Mesothelial cell of epicardium (in vitro differentiated cells): ENCODE measurements at regions not wholly inside any gene's neighbourhood (a gene's known extent, or its start where the extent isn't known, plus 50 kb on each side); places are given as distances from the start of the nearest gene placed in this dataset.
A peak's percentile ranks its signal among the peaks of the same experiment; 100 is the strongest.

Experiments used
- DNase-seq, 2 experiments: peaks; one replicate each; pipeline ENCODE4 v3.0.0; 2021; ENCODE audit warnings: low spot score in 2 of 2; ENCODE audit not compliant: unreplicated experiment in 2 of 2
- H3K27ac Mint-ChIP-seq: 2 replicates; pipeline ENCODE4 v1.8.0; 2021; ENCODE audit warnings: mixed read lengths
- H3K27me3 Mint-ChIP-seq: 2 replicates; pipeline ENCODE4 v1.8.0; 2021; ENCODE audit warnings: low read depth, mixed read lengths
- H3K36me3 Mint-ChIP-seq: 2 replicates; pipeline ENCODE4 v1.8.0; 2021; ENCODE audit warnings: mixed read lengths
- H3K4me1 Mint-ChIP-seq: 2 replicates; pipeline ENCODE4 v1.8.0; 2021; ENCODE audit warnings: mixed read lengths
- H3K4me3 Mint-ChIP-seq: 2 replicates; pipeline ENCODE4 v1.8.0; 2021; ENCODE audit warnings: mild to moderate bottlenecking, moderate library complexity, mixed read lengths
- H3K9me3 Mint-ChIP-seq: 2 replicates; pipeline ENCODE4 v1.8.0; 2021; ENCODE audit warnings: mixed read lengths
- CTCF ChIP-seq: fragments of 200-600 bp; sonication (generic); IDR thresholded peaks from one replicate; pipeline ENCODE4 v1.5.0; 2021; ENCODE audit warnings: antibody characterized with exemption; ENCODE audit not compliant: unreplicated experiment

DNA sequence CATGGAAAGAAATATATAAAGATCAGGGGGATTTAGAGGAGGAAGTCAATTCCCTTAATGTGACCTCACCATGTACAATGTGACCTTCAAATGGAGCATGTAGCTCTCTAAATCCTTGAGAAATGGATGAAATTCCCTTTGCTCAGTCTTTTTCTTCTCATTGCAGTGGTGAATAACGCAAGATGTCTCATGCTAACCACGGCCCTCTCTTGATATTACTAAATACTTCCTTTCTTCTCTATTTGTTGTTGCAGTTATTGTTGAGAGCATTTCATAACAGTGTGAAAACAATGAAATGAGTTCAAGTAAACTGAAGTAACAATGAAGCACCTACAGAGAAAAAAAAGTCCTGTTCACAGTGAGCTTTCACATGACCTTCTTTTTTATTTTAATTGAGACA, 55.6 kb downstream of the ZNF281 start:
- TF ChIP-seq CTCF: no peak
- Mint-ChIP-seq H3K4me1 (peaks cover 18% of the 10 kb centered on the region), H3K4me3 (no peak overlapping the region), H3K36me3 (no peaks in the 10 kb centered on the region), H3K27ac (no peak overlapping the region), H3K27me3 (no peaks in the 10 kb centered on the region), H3K9me3 (no peaks in the 10 kb centered on the region)
- no peak for DNase-seq

- H3K27me3 Mint-ChIP-seq: no peaks in the 10 kb centered on the region
- no peak overlapping the region for H3K4me3 Mint-ChIP-seq
- H3K9me3 Mint-ChIP-seq: no peaks in the 10 kb centered on the region
- TF ChIP-seq CTCF: no peak
- no peak for DNase-seq
- H3K4me1 Mint-ChIP-seq: peaks cover 18% of the 10 kb centered on the region
- peak overlapping the region; percentile 86 for H3K27ac Mint-ChIP-seq
- H3K36me3 Mint-ChIP-seq: no peaks in the 10 kb centered on the region
Measured at GRCh38 chr1:200353232-200353631, 56.6 kb downstream of the ZNF281 start.

DNA sequence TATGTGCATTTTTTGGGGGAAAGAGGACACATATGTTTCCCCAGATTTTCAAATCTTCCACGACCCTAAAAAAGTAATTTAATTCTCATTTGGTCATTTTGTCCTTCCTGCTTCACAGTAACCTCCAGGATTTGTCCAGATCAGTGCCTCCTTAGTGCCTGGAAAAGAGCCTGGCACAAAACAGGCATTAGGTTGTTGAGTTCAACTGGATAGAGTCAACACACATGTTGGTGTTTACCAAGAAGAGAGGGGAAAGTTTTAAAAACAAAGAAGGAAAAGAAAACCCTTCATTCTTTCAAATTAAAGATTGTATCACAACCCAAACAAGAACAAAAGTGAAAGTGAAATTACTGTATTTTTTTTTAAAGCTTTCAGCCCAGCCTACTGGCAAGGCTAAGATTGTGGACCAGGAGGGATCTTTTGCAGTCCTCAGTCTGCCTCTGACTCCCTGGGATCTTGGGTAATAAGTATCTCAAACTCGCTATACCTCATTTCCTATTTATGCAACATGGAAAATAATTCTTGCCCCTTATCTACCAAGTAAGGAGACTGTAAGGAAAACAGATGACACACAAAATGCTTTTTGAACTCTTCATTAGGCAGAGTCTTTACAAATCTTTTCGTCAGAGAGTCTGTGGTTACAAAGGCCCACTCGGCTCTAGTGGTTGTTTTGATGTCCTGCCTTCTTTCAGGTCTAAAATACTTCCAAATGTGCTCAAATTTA, 57.8 kb downstream of the ZNF281 start:
- Mint-ChIP-seq H3K4me3 (no peak overlapping the region), H3K36me3 (no peaks in the 10 kb centered on the region), H3K27ac (peak overlapping the region; percentile 86), H3K9me3 (no peaks in the 10 kb centered on the region), H3K4me1 (peaks cover 18% of the 10 kb centered on the region), H3K27me3 (no peaks in the 10 kb centered on the region)
- no peak for TF ChIP-seq CTCF
- no peak for DNase-seq

GRCh38 chr1:200351425-200351824, 58.4 kb downstream of the ZNF281 start:
- H3K27ac Mint-ChIP-seq: peak overlapping the region; percentile 86
- TF ChIP-seq CTCF: no peak

GRCh38 chr1:200346700-200347099, 63.1 kb downstream of the ZNF281 start:
- no peak overlapping the region for H3K27ac Mint-ChIP-seq
- DNase-seq: no peak
- no peak overlapping the region for H3K4me3 Mint-ChIP-seq
- H3K27me3 Mint-ChIP-seq: no peaks in the 10 kb centered on the region
- H3K9me3 Mint-ChIP-seq: no peaks in the 10 kb centered on the region
- no peaks in the 10 kb centered on the region for H3K36me3 Mint-ChIP-seq
- TF ChIP-seq CTCF: no peak
- peaks cover 4% of the 10 kb centered on the region for H3K4me1 Mint-ChIP-seq

More at GRCh38 chr1:200351425-200351824, 58.4 kb downstream of the ZNF281 start:
- Mint-ChIP-seq H3K9me3 (no peaks in the 10 kb centered on the region), H3K4me1 (peaks cover 18% of the 10 kb centered on the region), H3K4me3 (no peak overlapping the region), H3K27me3 (no peaks in the 10 kb centered on the region), H3K36me3 (no peaks in the 10 kb centered on the region)
- DNase-seq: no peak
